H1 (cell line): ENCODE measurements at regions not wholly inside any gene's neighbourhood (a gene's known extent, or its start where the extent isn't known, plus 50 kb on each side); places are given as distances from the start of the nearest gene placed in this dataset.

ENCODE experiments used
- CTCF ChIA-PET: fragments of 300-600 bp; sonication (Branson Sonifier 250); formaldehyde crosslinking; loops from one replicate; lab custom pipeline; 2021; ENCODE audit not compliant: partially characterized antibody; lab: Charles Lee
- POLR2A ChIA-PET: fragments of 300-600 bp; sonication (Branson Sonifier 250); formaldehyde crosslinking; loops from one replicate; lab custom pipeline; 2021; ENCODE audit warnings: inconsistent platforms; ENCODE audit not compliant: partially characterized antibody; lab: Charles Lee
- DNase-seq, 2 experiments: peaks; one replicate each; pipeline versions ENCODE4 v3.0.0 to v3.0.0-alpha.2; 2010 to 2022; ENCODE audit warnings: low spot score in 2 of 2, low read depth in 1 of 2, mixed read lengths in 1 of 2
- FAIRE-seq: peaks from 2 replicates; lab custom pipeline; 2011; peaks lifted over from hg19 to GRCh38; lab: Jason Lieb, UNC
- H2AFZ ChIP-seq: 2 replicates; pipeline ENCODE4 v1.8.1; 2012; ENCODE audit warnings: low read length, inconsistent platforms
- H2AK5ac ChIP-seq: 2 replicates; pipeline ENCODE4 v1.6.1; 2013; ENCODE audit warnings: low read depth, low read length
- H2BK120ac ChIP-seq: replicated peaks from 2 replicates; pipeline ENCODE3; 2013; ENCODE audit warnings: low read depth, low read length, inconsistent platforms
- H2BK12ac ChIP-seq: 2 replicates; pipeline ENCODE4 v1.6.1; 2013; ENCODE audit warnings: low read depth, low read length
- H2BK15ac ChIP-seq: 2 replicates; pipeline ENCODE4 v1.6.1; 2013; ENCODE audit warnings: low read length
- H2BK20ac ChIP-seq: 2 replicates; pipeline ENCODE4 v1.6.1; 2013; ENCODE audit warnings: low read length
- H2BK5ac ChIP-seq: 2 replicates; pipeline ENCODE4 v1.6.1; 2013; ENCODE audit warnings: low read depth, low read length
- H3K14ac ChIP-seq: 2 replicates; pipeline ENCODE4 v1.6.1; 2013; ENCODE audit warnings: inconsistent platforms; ENCODE audit not compliant: insufficient read length
- H3K18ac ChIP-seq: 2 replicates; pipeline ENCODE4 v1.6.1; 2013; ENCODE audit warnings: low read length; ENCODE audit errors: extremely low read depth
- H3K23ac ChIP-seq: 2 replicates; pipeline ENCODE4 v1.6.1; 2013; ENCODE audit warnings: inconsistent platforms; ENCODE audit not compliant: insufficient read length
- H3K23me2 ChIP-seq: 2 replicates; pipeline ENCODE4 v1.6.1; 2013; ENCODE audit warnings: low read depth, low read length
- H3K27ac ChIP-seq: 2 replicates; pipeline ENCODE4 v1.6.1; 2011; ENCODE audit warnings: low read depth, low read length, inconsistent platforms
- H3K27me3 ChIP-seq, 4 experiments: replicated peaks in 1 of 4; 1 replicate in 1 of 4; 2 replicates in 3 of 4; pipeline versions ENCODE4 v1.6.1 to v1.8.1; 2011 to 2013; ENCODE audit warnings: low read length in 3 of 4, mild to moderate bottlenecking in 3 of 4, inconsistent platforms in 2 of 4, mixed read lengths in 2 of 4, moderate library complexity in 1 of 4; ENCODE audit not compliant: control insufficient read depth in 3 of 4, insufficient read depth in 3 of 4; ENCODE audit errors: extremely low read depth in 1 of 4
- H3K36me3 ChIP-seq, 4 experiments: 2 replicates each; pipeline versions ENCODE4 v1.6.1 to v1.8.1; 2011 to 2013; ENCODE audit warnings: mild to moderate bottlenecking in 4 of 4, low read length in 3 of 4, moderate library complexity in 2 of 4, control low read depth in 1 of 4, inconsistent platforms in 1 of 4; ENCODE audit not compliant: insufficient read depth in 4 of 4, control insufficient read depth in 2 of 4
- H3K4ac ChIP-seq: replicated peaks from 2 replicates; pipeline ENCODE3; 2013; ENCODE audit warnings: low read length, low read depth, mixed read lengths, inconsistent platforms; ENCODE audit not compliant: insufficient read length
- H3K4me1 ChIP-seq, 4 experiments: replicated peaks in 1 of 4; 1 replicate in 1 of 4; 2 replicates in 3 of 4; pipeline versions ENCODE4 v1.6.1 to v1.8.1; 2011 to 2013; ENCODE audit warnings: low read length in 3 of 4, inconsistent platforms in 2 of 4, mixed read lengths in 1 of 4; ENCODE audit not compliant: insufficient read depth in 4 of 4, control insufficient read depth in 3 of 4
- H3K4me2 ChIP-seq, 2 experiments: 2 replicates each; pipeline versions ENCODE4 v1.6.1 to v1.8.1; 2011 to 2013; ENCODE audit warnings: low read depth in 2 of 2, low read length in 2 of 2, control low read depth in 1 of 2, inconsistent platforms in 1 of 2, mild to moderate bottlenecking in 1 of 2; ENCODE audit not compliant: insufficient read depth in 1 of 2
- H3K4me3 ChIP-seq, 4 experiments: fragments of 200-600, 300-600 bp in 1 of 4; sonication (generic), shearing (Covaris generic), sonication (Bioruptor Twin) in 1 of 4; 2 replicates each; pipeline versions ENCODE4 v1.5.1 to v1.8.1; 2011 to 2016; ENCODE audit warnings: low read length in 4 of 4, low read depth in 3 of 4, control low read depth in 2 of 4, inconsistent platforms in 2 of 4, mild to moderate bottlenecking in 2 of 4, mixed read lengths in 1 of 4, moderate library complexity in 1 of 4; ENCODE audit not compliant: insufficient read depth in 2 of 4; ENCODE audit errors: extremely low read depth in 1 of 4
- H3K56ac ChIP-seq: replicated peaks from 2 replicates; pipeline ENCODE3; 2013; ENCODE audit warnings: low read depth, mild to moderate bottlenecking, mixed read lengths, low read length, inconsistent platforms; ENCODE audit not compliant: insufficient read length
- H3K79me1 ChIP-seq: 2 replicates; pipeline ENCODE4 v1.6.1; 2013; ENCODE audit warnings: low read depth, low read length, control low read depth
- H3K79me2 ChIP-seq, 2 experiments: 2 replicates each; pipeline versions ENCODE4 v1.6.1 to v1.8.1; 2012 to 2013; ENCODE audit warnings: low read length in 2 of 2, mild to moderate bottlenecking in 2 of 2, inconsistent platforms in 1 of 2; ENCODE audit not compliant: insufficient read depth in 2 of 2, control insufficient read depth in 1 of 2
- H3K9ac ChIP-seq, 4 experiments: replicated peaks in 1 of 4; 1 replicate in 1 of 4; 2 replicates in 3 of 4; pipeline versions ENCODE4 v1.6.1 to v1.8.1; 2011 to 2013; ENCODE audit warnings: low read depth in 3 of 4, low read length in 3 of 4, control low read depth in 2 of 4, mild to moderate bottlenecking in 2 of 4, moderate library complexity in 2 of 4, inconsistent platforms in 1 of 4; ENCODE audit errors: extremely low read depth in 1 of 4
- H3K9me3 ChIP-seq, 2 experiments: 2 replicates each; pipeline versions ENCODE4 v1.6.1 to v1.8.1; 2012 to 2013; ENCODE audit warnings: mild to moderate bottlenecking in 2 of 2, moderate library complexity in 2 of 2, control low read depth in 1 of 2, inconsistent platforms in 1 of 2, low read depth in 1 of 2, low read length in 1 of 2, mixed read lengths in 1 of 2; ENCODE audit not compliant: insufficient read depth in 2 of 2
- H4K20me1 ChIP-seq, 2 experiments: replicated peaks in 1 of 2; 2 replicates each; pipeline versions ENCODE3 to v1.8.1; 2011 to 2013; ENCODE audit warnings: inconsistent platforms in 2 of 2, low read length in 2 of 2, mild to moderate bottlenecking in 1 of 2; ENCODE audit not compliant: insufficient read depth in 2 of 2, control insufficient read depth in 1 of 2
- H4K5ac ChIP-seq: 2 replicates; pipeline ENCODE4 v1.6.1; 2013; ENCODE audit warnings: low read length, low read depth, mixed read lengths, inconsistent platforms; ENCODE audit not compliant: insufficient read length
- H4K8ac ChIP-seq: 2 replicates; pipeline ENCODE4 v1.8.0; 2013; ENCODE audit warnings: mild to moderate bottlenecking, moderate library complexity, low read length, inconsistent platforms; ENCODE audit not compliant: insufficient read depth; ENCODE audit errors: extremely low read depth
- H4K91ac ChIP-seq: replicated peaks from 2 replicates; pipeline ENCODE3; 2013; ENCODE audit warnings: low read length, mixed read lengths, inconsistent platforms; ENCODE audit not compliant: insufficient read length
- CBX8 ChIP-seq: fragments of 300-800, 300-1000 bp; sonication (generic); IDR thresholded peaks from 2 replicates; pipeline ENCODE4 v1.7.1; 2016; ENCODE audit warnings: low read depth, low read length, borderline replicate concordance
- MAFK ChIP-seq: IDR thresholded peaks from 2 replicates; pipeline ENCODE4 v1.6.1; 2012; ENCODE audit warnings: low read depth, mild to moderate bottlenecking, improper control_type of control experiment, low read length
- NRF1 ChIP-seq: IDR thresholded peaks from 2 replicates; pipeline ENCODE4 v1.6.1; 2011; ENCODE audit warnings: mild to moderate bottlenecking, low read depth, low read length, improper control_type of control experiment
- RAD21 ChIP-seq, 2 experiments: IDR thresholded peaks in 1 of 2; conservative IDR thresholded peaks in 1 of 2; 2 replicates each; pipeline ENCODE4 v1.6.1; 2011; ENCODE audit warnings: low read depth in 2 of 2, low read length in 2 of 2, improper control_type of control experiment in 1 of 2, inconsistent platforms in 1 of 2, mild to moderate bottlenecking in 1 of 2, moderate library complexity in 1 of 2
- RFX5 ChIP-seq: IDR thresholded peaks from 2 replicates; pipeline ENCODE4 v1.6.1; 2011; ENCODE audit warnings: low read depth, low read length, improper control_type of control experiment, borderline replicate concordance
- SP1 ChIP-seq: IDR thresholded peaks from 2 replicates; pipeline ENCODE4 v1.6.1; 2011; ENCODE audit warnings: low read depth, low read length
- SP4 ChIP-seq: IDR thresholded peaks from 2 replicates; pipeline ENCODE4 v1.6.1; 2012; ENCODE audit warnings: low read length, inconsistent platforms
- TAF1 ChIP-seq: IDR thresholded peaks from 2 replicates; pipeline ENCODE4 v1.6.1; 2011; ENCODE audit warnings: mild to moderate bottlenecking, low read depth, low read length
- TEAD4 ChIP-seq: IDR thresholded peaks from 2 replicates; pipeline ENCODE4 v1.6.1; 2012; ENCODE audit warnings: low read depth, low read length, inconsistent platforms, mixed read lengths
- WGBS, 2 experiments: shearing (Covaris generic) in 1 of 2; methylation state at CpG; one replicate each; pipeline versions ENCODE4 v1.1.6 to v1.1.7; 2013 to 2015; ENCODE audit warnings: low lambda C conversion rate in 2 of 2, mixed read lengths in 2 of 2, inconsistent platforms in 1 of 2, low coverage in 1 of 2, missing lambda C conversion rate in 1 of 2; ENCODE audit not compliant: insufficient replicate concordance in 2 of 2, insufficient coverage in 1 of 2, insufficient read length in 1 of 2; ENCODE audit errors: extremely low coverage in 1 of 2, missing lambda C conversion rate in 1 of 2; 5-methylcytosine and 5-hydroxymethylcytosine counted together

GRCh38 chr22:49715450-49715849 lies 112.2 kb downstream of the BRD1 start:
- peaks cover 0 to 5% (median 0%) of the 10 kb centered on the region in 4 experiments; a peak in 2 of 7 replicates for H3K4me1 ChIP-seq
- no peaks in the 10 kb centered on the region for H3K9me3 ChIP-seq
- no peak overlapping the region for H2AK5ac ChIP-seq
- H3K79me1 ChIP-seq, result no peaks in the 10 kb centered on the region
- H2BK120ac ChIP-seq, result no peak overlapping the region
- no peak overlapping the region for H3K18ac ChIP-seq
- H3K4me3 ChIP-seq, result no peak overlapping the region
- no peak overlapping the region for H4K91ac ChIP-seq
- H4K8ac ChIP-seq, result no peak overlapping the region
- no peak overlapping the region for H3K23ac ChIP-seq
- CTCF ChIA-PET, result interaction anchor here (1.1 kb wide), 1 partner anchor 14 kb away, joined by 3 read pairs; no protein-coding TSS in a partner anchor
- H3K36me3 ChIP-seq, result no peaks in the 10 kb centered on the region
- FAIRE-seq (no peak), DNase-seq (no peak)
- no peak overlapping the region for H2BK12ac ChIP-seq
- 86% methylated on average over 3 of the region's 3 CpGs; no CpG with 5 or more reads in 1 of the 2 experiments for WGBS, 2 experiments
- H2BK20ac ChIP-seq, result no peak overlapping the region
- H3K4ac ChIP-seq, result no peak overlapping the region
- no peak overlapping the region for H2BK5ac ChIP-seq
- no peak overlapping the region for H3K14ac ChIP-seq
- H3K9ac ChIP-seq, result no peak overlapping the region
- H3K27me3 ChIP-seq, result no peaks in the 10 kb centered on the region; a peak in 1 of 7 replicates
- TF ChIP-seq TEAD4 (no peak), MAFK (no peak), TAF1 (no peak), SP1 (no peak), RFX5 (no peak), SP4 (no peak), CBX8 (no peak), RAD21 (IDR thresholded peaks at IDR 0.05 in 1 of 2, conservative IDR thresholded peaks at IDR 0.05 in 1 of 2; ENCODE audit: low read depth in 2 of 2, low read length in 2 of 2) (no peak), NRF1 (no peak)
- POLR2A ChIA-PET, result no interaction called here
- no peak overlapping the region for H2BK15ac ChIP-seq
- H2AFZ ChIP-seq, result no peak overlapping the region
- no peak overlapping the region for H4K5ac ChIP-seq
- H3K23me2 ChIP-seq, result no peaks in the 10 kb centered on the region
- H4K20me1 ChIP-seq, result peaks cover 0 to 8% of the 10 kb centered on the region in 2 experiments
- no peak overlapping the region for H3K56ac ChIP-seq
- H3K79me2 ChIP-seq, result no peaks in the 10 kb centered on the region
- H3K27ac ChIP-seq, result no peak overlapping the region
- no peak overlapping the region for H3K4me2 ChIP-seq
